ENCODE measurements at regions not wholly inside any gene's neighbourhood (a gene's known extent, or its start where the extent isn't known, plus 50 kb on each side); places are given as distances from the start of the nearest gene placed in this dataset.

- no peak overlapping the region for H3K4me3 ChIP-seq
- H3K36me3 ChIP-seq, result no peaks in the 10 kb centered on the region
- H3K9me3 ChIP-seq, result no peaks in the 10 kb centered on the region
- H3K27ac ChIP-seq, result no peak overlapping the region
- DNase-seq (ENCODE audit: low spot score), result no peak
- no peaks in the 10 kb centered on the region for H3K4me1 ChIP-seq (replicated peaks)
- 48% methylated on average over 2 of the region's 2 CpGs for WGBS
- TF ChIP-seq POLR2AphosphoS5 (IDR thresholded peaks at IDR 0.05), result no peak
- TF ChIP-seq CTCF (IDR thresholded peaks at IDR 0.05), result no peak
- TF ChIP-seq POLR2A (IDR thresholded peaks at IDR 0.05), result no peak
- H3K27me3 ChIP-seq (replicated peaks; ENCODE audit: insufficient read depth), result no peaks in the 10 kb centered on the region
- intact Hi-C loops (cut with DNase I), result no loop called here
Measured at GRCh38 chr6:100269189-100269588, 195.5 kb downstream of the SIM1 start.

GRCh38 chr6:100268326-100268725, 196.4 kb downstream of the SIM1 start:
- H3K36me3 ChIP-seq, result no peaks in the 10 kb centered on the region
- H3K9me3 ChIP-seq, result no peaks in the 10 kb centered on the region
- H3K4me3 ChIP-seq, result no peak overlapping the region
- DNase-seq (ENCODE audit: low spot score), result no peak
- H3K4me1 ChIP-seq (replicated peaks), result no peaks in the 10 kb centered on the region
- TF ChIP-seq CTCF (IDR thresholded peaks at IDR 0.05) (no peak), POLR2A (IDR thresholded peaks at IDR 0.05) (no peak), POLR2AphosphoS5 (IDR thresholded peaks at IDR 0.05) (no peak)
- intact Hi-C loops (cut with DNase I), result no loop called here
- H3K27ac ChIP-seq, result no peak overlapping the region
- WGBS, result 92% methylated on average over 4 of the region's 4 CpGs
- H3K27me3 ChIP-seq (replicated peaks; ENCODE audit: insufficient read depth), result no peaks in the 10 kb centered on the region

- Histone ChIP-seq H3K27ac (no peak overlapping the region), H3K36me3 (no peaks in the 10 kb centered on the region), H3K27me3 (replicated peaks; ENCODE audit: insufficient read depth) (no peaks in the 10 kb centered on the region), H3K9me3 (no peaks in the 10 kb centered on the region), H3K4me3 (no peak overlapping the region), H3K4me1 (replicated peaks) (no peaks in the 10 kb centered on the region)
- intact Hi-C loops (cut with DNase I), result no loop called here
- TF ChIP-seq CTCF (IDR thresholded peaks at IDR 0.05), result no peak
- no peak for TF ChIP-seq POLR2AphosphoS5 (IDR thresholded peaks at IDR 0.05)
- no peak for TF ChIP-seq POLR2A (IDR thresholded peaks at IDR 0.05)
- WGBS, result 93% methylated on average over 1 of the region's 1 CpG
- DNase-seq (ENCODE audit: low spot score), result no peak
Measured at GRCh38 chr6:100267721-100268123, 197.0 kb downstream of the SIM1 start.

GRCh38 chr6:100266494-100267401, 198.0 kb downstream of the SIM1 start:
- Histone ChIP-seq H3K27ac (no peak overlapping the region), H3K27me3 (replicated peaks; ENCODE audit: insufficient read depth) (no peaks in the 10 kb centered on the region), H3K4me1 (replicated peaks) (no peaks in the 10 kb centered on the region), H3K36me3 (no peaks in the 10 kb centered on the region), H3K9me3 (no peaks in the 10 kb centered on the region), H3K4me3 (no peak overlapping the region)
- intact Hi-C loops (cut with DNase I), result no loop called here
- DNase-seq (ENCODE audit: low spot score), result no peak
- TF ChIP-seq CTCF (IDR thresholded peaks at IDR 0.05), result no peak
- TF ChIP-seq POLR2A (IDR thresholded peaks at IDR 0.05), result no peak
- no peak for TF ChIP-seq POLR2AphosphoS5 (IDR thresholded peaks at IDR 0.05)
- 71% methylated on average over 10 of the region's 10 CpGs for WGBS

GRCh38 chr6:100262086-100262485, 202.6 kb downstream of the SIM1 start:
- no peak for DNase-seq (ENCODE audit: low spot score)
- Histone ChIP-seq H3K4me1 (replicated peaks) (no peaks in the 10 kb centered on the region), H3K36me3 (no peaks in the 10 kb centered on the region), H3K4me3 (no peak overlapping the region), H3K27me3 (replicated peaks; ENCODE audit: insufficient read depth) (no peaks in the 10 kb centered on the region), H3K9me3 (no peaks in the 10 kb centered on the region), H3K27ac (no peak overlapping the region)
- intact Hi-C loops (cut with DNase I), result no loop called here
- no peak for TF ChIP-seq CTCF (IDR thresholded peaks at IDR 0.05)
- no peak for TF ChIP-seq POLR2A (IDR thresholded peaks at IDR 0.05)
- TF ChIP-seq POLR2AphosphoS5 (IDR thresholded peaks at IDR 0.05), result no peak
- WGBS, result 96% methylated on average over 4 of the region's 4 CpGs

Data from prostate gland (tissue), 2 donors.